GM12865 (cell line): ENCODE measurements at regions not wholly inside any gene's neighbourhood (a gene's known extent, or its start where the extent isn't known, plus 50 kb on each side); places are given as distances from the start of the nearest gene placed in this dataset.

Source experiments
- DNase-seq: peaks from one replicate; pipeline ENCODE4 v3.0.0; 2010; ENCODE audit warnings: low read depth
- H3K4me3 ChIP-seq: 2 replicates; pipeline ENCODE4 v1.5.1; 2011; ENCODE audit warnings: mild to moderate bottlenecking, low read depth, low read length, control low read depth
- CTCF ChIP-seq: IDR thresholded peaks from 2 replicates; pipeline ENCODE4 v1.5.1; 2011; ENCODE audit warnings: low read length, control low read depth, low read depth, inconsistent platforms; ENCODE audit not compliant: insufficient read depth; ENCODE audit errors: missing control alignments

- DNase-seq: no peak
- no peak for TF ChIP-seq CTCF
- no peak overlapping the region for H3K4me3 ChIP-seq
Measured at GRCh38 chr3:25143356-25144025, 284.6 kb upstream of the RARB start.

GRCh38 chr3:25144430-25144829 lies 283.6 kb upstream of the RARB start:
- TF ChIP-seq CTCF: no peak
- DNase-seq: no peak
- no peak overlapping the region for H3K4me3 ChIP-seq

DNA sequence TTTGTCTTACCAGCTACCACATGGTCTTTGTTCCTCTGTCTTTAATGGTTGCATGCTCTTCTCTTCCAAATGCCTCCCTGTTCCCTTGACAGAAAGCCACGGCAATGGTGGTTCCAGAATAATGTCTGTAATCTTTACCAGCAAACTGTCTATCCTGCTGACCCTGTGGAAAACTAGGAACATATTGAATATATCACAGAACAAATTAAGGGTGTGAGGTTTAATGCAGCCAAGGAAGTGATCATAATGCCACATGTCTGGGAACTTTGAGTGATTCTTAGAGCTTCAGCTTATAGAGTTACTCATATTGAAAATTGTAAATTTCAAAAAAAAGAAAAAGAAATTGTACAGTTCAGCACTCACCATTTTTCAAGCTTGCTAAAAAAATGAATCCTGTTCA lies 282.9 kb upstream of the RARB start:
- DNase-seq: no peak
- TF ChIP-seq CTCF: no peak
- no peak overlapping the region for H3K4me3 ChIP-seq

GRCh38 chr3:25150199-25150598 lies 277.9 kb upstream of the RARB start:
- no peak for TF ChIP-seq CTCF
- DNase-seq: no peak
- H3K4me3 ChIP-seq: no peak overlapping the region

DNA sequence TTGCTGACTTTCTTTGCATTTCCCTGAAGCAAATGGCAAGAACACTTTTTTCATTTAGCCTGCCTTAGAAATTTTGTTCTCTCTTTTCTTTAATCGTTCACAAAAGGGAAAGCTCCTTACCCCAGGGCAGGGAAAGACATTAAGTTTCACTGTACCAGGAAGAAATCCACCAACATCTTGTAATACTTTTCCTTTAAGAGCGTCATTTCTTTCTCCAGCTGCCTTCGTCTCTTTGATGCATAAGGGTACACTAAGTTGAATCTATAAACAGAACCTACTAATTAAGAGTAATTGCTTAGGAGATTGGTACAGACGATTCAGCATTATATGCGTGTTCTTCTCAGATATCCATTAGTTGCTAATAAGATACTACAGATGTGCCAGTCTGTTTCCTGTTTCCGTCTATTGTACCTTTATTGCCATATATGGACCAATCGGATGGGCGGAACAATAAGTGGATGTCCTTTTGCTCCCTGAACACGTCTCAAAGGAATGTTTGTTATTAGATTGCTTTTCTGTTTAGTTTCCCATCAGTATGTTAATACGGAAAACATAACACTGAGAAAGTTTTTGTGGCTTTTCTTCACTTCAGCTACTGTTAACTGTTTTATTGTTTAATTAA lies 276.7 kb upstream of the RARB start:
- H3K4me3 ChIP-seq: no peak overlapping the region
- DNase-seq: no peak
- no peak for TF ChIP-seq CTCF

- no peak for DNase-seq
- no peak overlapping the region for H3K4me3 ChIP-seq
- no peak for TF ChIP-seq CTCF
Measured at GRCh38 chr3:25151903-25152295, 276.2 kb upstream of the RARB start.

- no peak overlapping the region for H3K4me3 ChIP-seq
- DNase-seq: no peak
Measured at GRCh38 chr3:25153136-25153535, 274.9 kb upstream of the RARB start.

More at GRCh38 chr3:25153136-25153535, 274.9 kb upstream of the RARB start:
- no peak for TF ChIP-seq CTCF
